SK-N-MC (cell line): ENCODE measurements at regions not wholly inside any gene's neighbourhood (a gene's known extent, or its start where the extent isn't known, plus 50 kb on each side); places are given as distances from the start of the nearest gene placed in this dataset.

ENCODE experiments used
- DNase-seq: peaks from one replicate; pipeline ENCODE4 v3.0.0-alpha.2; 2011; ENCODE audit warnings: low read depth, low spot score
- H3K27ac ChIP-seq: fragments of 200-600 bp; sonication (generic); 2 replicates; pipeline ENCODE4 v1.5.1; 2016; ENCODE audit warnings: mixed run types
- H3K36me3 ChIP-seq: fragments of 200-600 bp; sonication (generic); 2 replicates; pipeline ENCODE4 v1.6.1; 2017; ENCODE audit warnings: antibody characterized with exemption, low read length, mixed read lengths; ENCODE audit not compliant: insufficient read depth
- H3K4me3 ChIP-seq: fragments of 200-600 bp; sonication (generic); 2 replicates; pipeline ENCODE4 v1.5.1; 2016
- H3K9ac ChIP-seq: fragments of 200-600 bp; sonication (generic); 2 replicates; pipeline ENCODE4 v1.8.0; 2017; ENCODE audit warnings: mixed run types, mixed read lengths; ENCODE audit not compliant: insufficient read length
- H3K9me3 ChIP-seq: fragments of 200-600 bp; sonication (generic); 2 replicates; pipeline ENCODE4 v1.6.1; 2017; ENCODE audit warnings: low read depth, mild to moderate bottlenecking, antibody characterized with exemption, low read length, moderate library complexity, mixed read lengths
- EZH2 ChIP-seq: fragments of 200-600 bp; sonication (generic); IDR thresholded peaks from one replicate; pipeline ENCODE4 v1.6.1; 2017; ENCODE audit warnings: antibody characterized with exemption
- FOXP2 ChIP-seq: optimal IDR thresholded peaks from 2 replicates; pipeline ENCODE3; 2011; ENCODE audit warnings: mild to moderate bottlenecking, moderate library complexity; ENCODE audit not compliant: insufficient read depth; ENCODE audit errors: extremely low read length, control extremely low read depth
- POLR2AphosphoS5 ChIP-seq: IDR thresholded peaks from 2 replicates; pipeline ENCODE4 v1.6.1; 2012; ENCODE audit warnings: mild to moderate bottlenecking, low read depth, low read length, borderline replicate concordance

GRCh38 chr20:7650086-7650879 is 290.0 kb downstream of the HAO1 start:
- Histone ChIP-seq H3K36me3 (no peaks in the 10 kb centered on the region), H3K27ac (no peak overlapping the region), H3K9ac (no peak overlapping the region), H3K9me3 (no peaks in the 10 kb centered on the region), H3K4me3 (no peak overlapping the region)
- DNase-seq = no peak
- TF ChIP-seq POLR2AphosphoS5 (no peak), EZH2 (no peak)

GRCh38 chr20:7654231-7654630 is 286.0 kb downstream of the HAO1 start:
- no peak overlapping the region for H3K9ac ChIP-seq
- no peak for TF ChIP-seq EZH2

DNA sequence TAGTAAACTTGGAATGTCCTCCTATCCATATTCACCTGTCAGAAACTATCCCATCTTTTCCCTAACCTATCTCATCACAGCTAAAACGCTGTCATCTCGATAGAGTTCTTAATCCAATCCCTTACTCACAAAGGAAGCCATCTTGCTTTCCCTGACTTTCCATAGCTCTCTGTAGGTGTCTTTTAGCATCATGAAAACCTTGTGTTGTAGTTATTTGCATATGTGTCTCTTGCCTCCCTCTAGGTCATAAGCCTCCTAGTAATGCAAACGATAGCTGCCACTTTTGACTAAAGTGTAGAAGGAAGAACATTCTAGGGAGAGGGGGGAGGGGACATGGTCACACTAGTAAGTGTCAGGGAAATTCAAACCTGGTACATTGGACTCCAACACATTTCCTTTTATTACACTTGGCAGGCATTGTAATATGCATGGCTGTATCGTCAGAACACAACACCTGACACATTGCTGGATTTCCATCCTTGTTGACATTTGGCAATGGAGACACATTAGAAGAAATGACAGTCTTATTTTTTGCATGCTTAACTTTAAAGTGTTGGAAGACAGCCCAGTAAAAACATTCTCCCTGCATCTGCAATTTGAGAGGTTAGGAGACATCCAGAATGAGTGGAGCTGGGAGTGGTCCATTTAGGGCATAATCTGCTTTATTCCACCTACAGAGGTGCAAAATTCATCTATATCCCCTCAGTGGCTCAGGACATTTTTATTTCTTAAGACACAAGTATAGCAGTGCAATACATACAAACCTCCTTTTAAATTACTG is 283.4 kb downstream of the HAO1 start:
- Histone ChIP-seq H3K36me3 (no peaks in the 10 kb centered on the region), H3K4me3 (no peak overlapping the region), H3K9me3 (no peaks in the 10 kb centered on the region), H3K9ac (no peak overlapping the region), H3K27ac (no peak overlapping the region)
- DNase-seq = no peak
- no peak for TF ChIP-seq POLR2AphosphoS5
- no peak for TF ChIP-seq FOXP2
- no peak for TF ChIP-seq EZH2

More at GRCh38 chr20:7654231-7654630, 286.0 kb downstream of the HAO1 start:
- DNase-seq = no peak
- Histone ChIP-seq H3K4me3 (no peak overlapping the region), H3K36me3 (no peaks in the 10 kb centered on the region), H3K9me3 (no peaks in the 10 kb centered on the region), H3K27ac (no peak overlapping the region)

GRCh38 chr20:7657569-7657968 is 282.7 kb downstream of the HAO1 start:
- TF ChIP-seq EZH2 (no peak), POLR2AphosphoS5 (no peak), FOXP2 (no peak)
- Histone ChIP-seq H3K9me3 (no peaks in the 10 kb centered on the region), H3K4me3 (no peak overlapping the region), H3K36me3 (no peaks in the 10 kb centered on the region), H3K27ac (no peak overlapping the region), H3K9ac (no peak overlapping the region)
- DNase-seq = no peak

- H3K9ac ChIP-seq = no peak overlapping the region
- no peak for DNase-seq
Measured at GRCh38 chr20:7660165-7660564, 280.1 kb downstream of the HAO1 start.

DNA sequence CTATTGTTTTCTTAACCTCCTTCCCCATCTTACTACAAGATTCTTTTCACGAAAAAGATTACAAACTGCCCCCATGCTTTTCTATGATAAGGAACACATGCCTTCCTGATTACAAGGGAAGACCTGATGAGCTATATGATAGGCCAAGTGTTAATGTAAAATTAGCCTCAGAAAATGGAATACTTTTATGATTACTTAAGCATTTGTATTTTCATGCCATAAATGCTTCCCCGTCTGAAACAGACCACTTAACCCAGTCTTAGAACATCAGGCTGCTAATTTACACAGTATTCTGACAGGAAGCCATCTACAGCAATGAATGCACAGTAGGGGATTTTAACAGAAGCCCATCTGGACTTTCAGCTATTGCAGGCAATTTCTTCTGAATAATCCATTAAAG is 274.9 kb downstream of the HAO1 start:
- no peaks in the 10 kb centered on the region for H3K36me3 ChIP-seq
- no peak overlapping the region for H3K27ac ChIP-seq
- no peak overlapping the region for H3K4me3 ChIP-seq
- H3K9ac ChIP-seq = no peak overlapping the region
- no peak for DNase-seq
- no peaks in the 10 kb centered on the region for H3K9me3 ChIP-seq
- TF ChIP-seq EZH2 (no peak), FOXP2 (no peak), POLR2AphosphoS5 (no peak)

More at GRCh38 chr20:7660165-7660564, 280.1 kb downstream of the HAO1 start:
- no peak overlapping the region for H3K4me3 ChIP-seq
- H3K27ac ChIP-seq = no peak overlapping the region
- no peaks in the 10 kb centered on the region for H3K9me3 ChIP-seq
- no peaks in the 10 kb centered on the region for H3K36me3 ChIP-seq
- TF ChIP-seq POLR2AphosphoS5 (no peak), FOXP2 (no peak), EZH2 (no peak)

DNA sequence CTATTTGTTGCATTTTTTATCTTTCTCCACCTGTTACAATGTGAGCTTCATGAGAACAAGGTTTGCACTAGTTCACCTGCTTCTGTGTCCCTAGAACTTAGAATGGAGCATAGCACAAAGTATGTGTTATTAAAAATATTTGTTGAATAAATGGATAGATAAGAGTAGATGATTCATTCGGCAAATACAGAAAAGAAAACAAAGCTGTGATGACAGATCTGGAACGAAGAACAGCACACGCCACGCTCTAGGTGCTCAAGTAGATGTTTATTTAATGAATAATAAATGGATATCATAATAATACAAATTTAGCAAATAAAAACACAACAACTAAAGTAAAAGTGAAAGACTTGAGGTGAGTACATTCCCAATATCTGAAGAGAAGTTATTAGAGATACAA is 273.1 kb downstream of the HAO1 start:
- Histone ChIP-seq H3K9me3 (no peaks in the 10 kb centered on the region), H3K9ac (no peak overlapping the region), H3K27ac (no peak overlapping the region), H3K36me3 (no peaks in the 10 kb centered on the region), H3K4me3 (no peak overlapping the region)
- DNase-seq = no peak
- TF ChIP-seq FOXP2 = no peak
- TF ChIP-seq EZH2 = no peak
- TF ChIP-seq POLR2AphosphoS5 = no peak

GRCh38 chr20:7672571-7672970 is 267.7 kb downstream of the HAO1 start:
- no peak overlapping the region for H3K4me3 ChIP-seq
- no peaks in the 10 kb centered on the region for H3K9me3 ChIP-seq
- H3K27ac ChIP-seq = no peak overlapping the region
- no peaks in the 10 kb centered on the region for H3K36me3 ChIP-seq
- H3K9ac ChIP-seq = no peak overlapping the region
- no peak for TF ChIP-seq POLR2AphosphoS5
- TF ChIP-seq FOXP2 = no peak
- TF ChIP-seq EZH2 = no peak
- no peak for DNase-seq

DNA sequence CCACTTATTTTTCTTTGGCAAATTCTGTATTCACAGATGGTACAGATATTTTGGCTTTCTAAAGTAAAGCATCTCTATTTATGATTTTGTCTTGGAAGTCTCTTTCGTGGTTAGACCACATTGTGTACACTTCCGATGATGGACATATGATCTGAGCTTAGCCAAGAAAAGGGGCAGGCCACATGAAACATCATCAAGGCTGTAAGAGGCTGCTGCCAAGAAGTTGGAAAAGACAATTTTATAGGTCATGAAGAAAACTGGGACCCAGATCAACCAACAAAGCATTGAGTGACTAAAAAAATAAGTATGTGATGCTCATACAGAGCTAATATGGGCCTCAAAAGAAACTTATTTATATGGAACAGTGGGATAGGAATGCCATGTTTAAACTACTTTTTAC is 266.4 kb downstream of the HAO1 start:
- no peak for DNase-seq
- Histone ChIP-seq H3K9me3 (no peaks in the 10 kb centered on the region), H3K4me3 (no peak overlapping the region), H3K9ac (no peak overlapping the region), H3K27ac (no peak overlapping the region), H3K36me3 (no peaks in the 10 kb centered on the region)
- TF ChIP-seq POLR2AphosphoS5 (no peak), EZH2 (no peak), FOXP2 (no peak)
